HuH-7.5 (cell line): ENCODE measurements at regions not wholly inside any gene's neighbourhood (a gene's known extent, or its start where the extent isn't known, plus 50 kb on each side); places are given as distances from the start of the nearest gene placed in this dataset.

Experiments
- DNase-seq: peaks from one replicate; pipeline ENCODE4 v3.0.0; 2011; ENCODE audit warnings: low spot score

DNA sequence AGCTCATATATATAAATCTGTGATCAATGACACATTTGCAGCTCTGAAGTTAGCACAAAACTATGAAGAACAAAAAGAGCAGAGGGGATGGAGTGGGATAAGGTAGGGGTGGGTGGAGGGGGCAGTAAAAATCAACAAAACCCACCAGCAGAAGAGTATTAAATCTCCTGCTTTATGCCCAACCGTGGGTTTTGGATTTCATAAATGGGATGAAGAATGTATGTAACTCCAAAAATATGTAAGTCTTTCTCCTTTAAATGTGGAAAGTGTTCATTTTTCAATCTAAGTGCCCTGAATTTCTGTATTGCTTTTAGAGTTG is 480.3 kb upstream of the MARCKS start:
- no peak for DNase-seq

DNA sequence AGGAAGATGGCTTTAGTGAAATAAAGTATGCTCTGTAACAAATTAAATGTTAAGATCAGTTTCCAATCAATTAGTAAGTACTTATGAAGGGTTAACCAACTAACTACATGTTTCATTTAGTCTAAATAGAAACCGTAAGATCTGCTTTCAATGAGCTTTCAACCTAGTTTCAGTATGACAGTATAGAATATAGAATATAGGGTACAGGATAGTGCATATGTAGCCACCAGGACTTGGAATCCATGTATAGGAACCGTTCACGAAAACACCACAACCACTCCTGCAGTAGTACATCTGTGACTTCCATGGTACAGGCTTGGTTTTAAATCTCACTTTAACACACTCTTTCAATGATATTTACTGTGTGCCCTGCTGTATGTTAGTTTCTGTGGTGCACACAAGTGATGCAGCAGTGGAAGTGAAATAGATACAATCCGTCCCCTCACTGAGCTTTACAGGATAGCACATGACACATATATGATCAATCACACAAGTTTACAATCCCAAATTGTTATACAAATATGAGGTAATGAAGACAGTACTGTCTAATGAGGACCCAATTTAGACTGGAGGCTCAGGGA is 479.7 kb upstream of the MARCKS start:
- no peak for DNase-seq

DNA sequence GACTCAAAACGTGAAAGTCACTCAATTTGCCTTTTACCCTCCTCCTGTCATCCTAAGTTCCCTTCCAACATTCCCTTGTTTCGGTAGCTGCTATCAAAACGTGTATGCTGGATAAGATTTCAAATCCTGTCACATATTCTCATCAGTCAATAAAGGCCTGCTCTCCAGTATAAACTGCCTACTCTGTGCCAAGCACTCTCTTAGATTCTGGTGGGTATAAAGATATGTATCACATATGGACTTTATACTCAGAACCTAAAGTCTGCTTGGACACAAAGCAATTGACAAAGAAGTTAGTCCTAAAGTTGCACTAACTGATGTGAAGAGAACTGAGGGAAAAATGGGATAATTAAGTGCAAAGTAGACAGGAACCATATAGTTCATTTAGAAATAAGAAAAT is 476.6 kb upstream of the MARCKS start:
- DNase-seq, result no peak

DNA sequence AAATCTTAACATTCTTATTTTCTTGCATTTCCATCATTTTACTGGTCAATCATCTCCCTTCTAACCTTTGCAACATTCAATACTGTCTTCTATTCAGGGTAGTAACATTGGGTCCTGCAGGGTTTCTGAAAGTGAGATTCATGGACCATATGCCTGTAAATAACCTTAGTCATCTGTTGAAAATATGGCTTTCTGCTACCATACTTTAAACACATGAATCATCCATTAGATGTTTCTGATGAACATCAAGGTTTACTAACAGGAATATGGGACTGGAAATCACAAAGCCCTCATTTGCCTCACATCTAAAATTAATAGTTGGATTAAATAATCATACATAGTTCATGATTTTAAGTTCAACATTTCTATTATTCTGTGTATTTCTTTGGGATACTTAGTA is 475.9 kb upstream of the MARCKS start:
- no peak for DNase-seq

DNA sequence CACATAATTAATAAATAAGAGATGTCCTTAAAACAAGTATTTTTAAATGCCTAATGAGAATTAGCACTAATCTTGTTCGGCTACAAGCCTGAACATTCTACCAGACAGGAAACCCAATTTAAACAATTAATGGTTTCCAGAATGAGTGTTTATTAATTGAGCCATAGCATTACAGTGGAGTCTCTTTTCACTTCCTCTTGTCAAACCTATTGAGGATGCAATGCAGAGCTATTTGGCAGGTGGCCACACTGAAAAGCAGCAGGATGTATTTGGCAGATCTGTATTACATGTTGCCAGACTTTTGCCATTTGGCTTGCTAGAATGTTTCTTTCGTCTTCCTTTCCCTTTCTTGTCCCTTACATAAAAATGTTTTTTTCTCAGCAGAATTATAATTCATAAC is 475.2 kb upstream of the MARCKS start:
- DNase-seq, result no peak

DNA sequence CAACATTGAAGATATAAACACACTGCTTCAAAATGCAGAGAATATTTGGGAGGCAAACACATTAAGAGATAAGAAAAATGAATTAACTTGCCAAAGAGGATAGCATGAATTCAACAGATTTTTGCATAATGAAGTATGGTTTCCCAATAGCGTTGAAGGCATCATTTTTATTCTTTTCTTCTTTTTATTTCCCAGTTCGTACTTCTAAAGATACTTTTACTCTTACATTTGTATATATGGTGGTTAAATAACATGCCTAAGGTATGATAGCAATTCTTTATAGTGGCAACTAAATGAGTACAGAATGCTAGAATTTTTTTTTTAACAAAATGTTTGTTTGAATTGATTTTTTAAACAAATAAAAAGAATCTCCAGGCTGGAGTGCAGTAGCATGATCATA is 473.4 kb upstream of the MARCKS start:
- no peak for DNase-seq

DNA sequence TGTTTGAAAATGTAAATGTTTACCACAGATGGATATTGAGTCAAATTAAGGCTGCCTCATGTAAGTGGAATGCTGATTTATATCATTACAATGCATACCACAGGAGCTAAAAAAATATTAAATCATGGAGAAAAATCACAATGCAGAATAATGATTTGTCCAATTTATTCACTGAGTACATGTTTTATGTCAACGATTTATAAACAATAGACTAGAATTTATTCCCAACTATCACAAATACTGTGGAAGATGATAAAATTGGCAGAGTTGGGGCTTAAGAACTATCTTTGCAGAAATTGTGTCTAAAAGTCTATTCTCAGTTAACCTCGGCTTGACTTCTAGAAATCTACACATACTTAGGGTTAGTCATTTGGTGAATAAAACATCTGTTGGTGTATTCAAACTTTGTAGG is 472.1 kb upstream of the MARCKS start:
- no peak for DNase-seq

DNA sequence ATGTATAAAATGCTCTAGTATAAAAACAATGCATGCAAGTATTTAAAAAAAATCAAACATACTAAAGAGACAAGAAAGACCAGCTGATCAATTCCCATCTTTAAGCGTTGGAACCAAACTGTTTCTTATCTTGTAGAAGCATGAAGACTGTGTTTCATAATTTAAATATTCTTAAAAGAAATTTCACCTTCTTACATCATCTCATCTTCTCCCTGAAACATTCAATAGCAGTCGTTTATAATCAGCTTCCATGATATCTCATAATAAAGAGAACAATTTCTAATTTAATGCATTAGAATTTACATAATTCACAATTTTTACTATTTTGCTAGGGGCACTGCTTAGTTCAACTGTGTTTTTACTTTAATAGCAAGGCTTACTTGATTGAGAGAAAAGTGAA is 468.1 kb upstream of the MARCKS start:
- no peak for DNase-seq

DNA sequence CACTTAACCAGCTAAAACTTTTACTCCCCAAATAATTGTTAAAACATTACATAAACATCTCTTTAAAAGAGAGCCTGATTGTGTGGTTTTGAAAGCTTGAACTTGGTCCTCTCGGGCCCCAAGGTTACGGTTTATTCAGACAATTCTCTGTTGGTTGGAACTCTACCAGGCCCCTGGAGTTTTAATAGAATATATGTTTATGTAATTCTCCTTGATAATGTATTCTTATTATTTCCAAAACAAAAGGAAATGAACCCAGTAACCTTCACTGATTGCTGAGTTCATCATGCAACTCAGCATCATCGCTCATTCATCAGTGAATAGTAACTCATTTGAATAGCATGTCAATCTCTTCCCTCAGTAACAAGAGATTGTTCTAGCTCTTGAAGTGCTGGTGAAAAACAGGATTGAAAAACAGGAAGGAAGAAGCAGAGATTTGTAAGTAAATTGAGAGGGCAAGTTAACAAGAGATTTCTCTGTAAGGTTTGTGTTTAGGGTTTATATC is 464.5 kb upstream of the MARCKS start:
- DNase-seq, result no peak

DNA sequence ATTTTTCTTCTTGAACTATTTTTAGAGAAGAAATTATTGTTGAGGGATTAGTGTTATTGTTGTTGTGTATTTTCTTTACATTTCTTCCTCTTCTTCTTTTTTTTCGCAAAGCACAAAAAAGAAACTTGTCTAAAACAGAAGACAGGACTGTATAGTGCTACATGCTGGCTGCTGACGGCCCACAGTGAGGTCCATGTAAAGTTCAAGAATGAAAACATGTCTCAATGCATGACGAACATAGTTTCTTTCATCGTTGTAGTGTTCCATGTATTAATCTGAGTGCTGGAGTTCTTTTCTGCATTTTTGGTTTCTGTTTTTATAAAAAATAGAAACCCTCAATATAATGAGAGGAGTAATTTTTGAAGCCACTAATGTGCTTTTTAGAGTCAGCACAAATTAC is 462.9 kb upstream of the MARCKS start:
- DNase-seq, result no peak

DNA sequence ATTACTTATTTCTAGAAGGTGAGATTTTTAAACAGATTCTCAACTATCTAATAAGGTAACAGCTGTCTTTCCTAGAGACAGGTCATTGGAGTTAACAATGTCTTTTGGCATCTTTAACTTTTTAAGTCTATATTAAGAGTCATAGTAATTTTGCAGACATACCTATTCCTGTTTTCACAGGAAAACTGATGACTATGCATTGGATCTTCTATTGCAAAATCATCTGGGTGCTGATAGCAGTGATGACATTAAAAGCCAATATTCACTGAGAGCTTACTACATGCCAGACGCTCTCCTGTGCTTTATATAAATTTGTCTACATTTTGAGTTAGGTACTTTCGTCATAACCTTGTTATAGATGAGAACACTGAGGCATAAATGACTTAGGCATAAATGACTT is 462.4 kb upstream of the MARCKS start:
- DNase-seq, result no peak

DNA sequence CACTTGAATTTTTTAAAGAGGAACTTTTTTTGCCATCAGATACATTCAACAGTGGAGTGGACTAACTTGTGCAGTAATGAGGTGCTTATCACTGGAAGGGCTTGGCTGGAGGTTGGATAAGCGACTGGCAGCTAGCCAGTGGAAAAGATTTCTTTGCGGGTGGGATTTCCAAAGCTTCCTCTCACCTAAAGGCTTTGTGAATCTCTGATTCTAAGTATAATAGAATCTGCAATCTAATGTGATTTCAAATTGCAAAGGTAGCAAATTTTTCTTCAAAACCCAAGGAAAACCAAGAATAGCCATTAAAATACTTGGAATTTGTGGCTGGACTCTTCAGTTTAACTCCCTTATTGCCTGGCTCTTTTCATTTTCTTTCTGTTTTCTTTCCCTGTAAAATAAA is 460.4 kb upstream of the MARCKS start:
- no peak for DNase-seq

DNA sequence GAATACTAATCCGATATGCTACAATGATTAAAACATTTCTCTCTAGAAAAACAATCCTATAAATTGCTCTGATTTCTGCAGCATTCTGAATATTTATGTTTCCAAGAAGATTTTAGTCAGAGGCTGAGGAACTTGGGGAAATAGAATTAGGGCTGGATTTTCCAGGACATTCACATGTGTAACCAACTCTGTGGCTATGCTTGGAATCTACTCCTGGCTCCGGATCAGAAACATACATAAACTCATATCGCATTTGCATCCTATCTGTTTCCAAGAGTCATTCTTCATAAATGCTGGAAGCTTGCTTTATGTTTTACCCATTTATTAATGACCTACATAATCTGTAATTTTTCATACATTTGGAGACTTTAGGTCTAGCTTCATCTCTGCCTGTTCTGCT is 459.9 kb upstream of the MARCKS start:
- DNase-seq, result no peak

DNA sequence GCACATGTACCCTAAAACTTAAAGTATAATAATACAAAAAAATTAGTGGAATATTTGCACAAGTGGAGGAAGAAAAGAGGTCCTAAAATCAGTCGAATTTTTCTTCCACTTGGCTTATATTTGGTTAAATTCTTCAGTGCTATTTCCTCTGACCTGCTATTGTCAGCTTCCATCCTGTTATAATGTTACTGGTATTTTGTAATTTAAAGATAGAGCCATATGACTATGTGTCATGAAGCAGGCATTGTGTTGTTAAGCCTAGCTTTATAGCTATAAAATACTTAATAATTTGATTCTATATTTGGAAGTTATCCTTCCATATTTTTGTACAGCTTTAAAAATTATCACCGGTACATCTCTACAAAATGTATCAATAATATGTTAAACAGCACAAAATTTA is 455.9 kb upstream of the MARCKS start:
- DNase-seq, result no peak

DNA sequence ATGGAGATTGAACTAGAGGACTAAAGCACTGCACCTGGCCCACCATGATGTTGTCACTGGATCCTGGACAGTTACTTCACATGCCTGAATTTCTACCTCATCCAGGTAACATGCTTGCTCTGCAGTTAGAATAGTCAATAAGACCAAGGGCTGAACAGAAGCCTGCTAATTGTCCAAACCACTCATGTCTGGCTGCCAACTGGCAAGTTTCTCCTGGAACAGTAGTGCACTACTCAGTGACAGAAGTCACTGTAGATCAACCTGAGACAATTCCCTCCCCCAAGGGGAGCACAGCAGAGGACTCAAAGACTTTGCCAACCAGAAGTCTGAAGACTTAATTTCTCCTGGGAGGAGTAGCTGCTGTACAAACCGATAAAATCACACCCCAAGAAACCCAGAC is 454.6 kb upstream of the MARCKS start:
- no peak for DNase-seq

DNA sequence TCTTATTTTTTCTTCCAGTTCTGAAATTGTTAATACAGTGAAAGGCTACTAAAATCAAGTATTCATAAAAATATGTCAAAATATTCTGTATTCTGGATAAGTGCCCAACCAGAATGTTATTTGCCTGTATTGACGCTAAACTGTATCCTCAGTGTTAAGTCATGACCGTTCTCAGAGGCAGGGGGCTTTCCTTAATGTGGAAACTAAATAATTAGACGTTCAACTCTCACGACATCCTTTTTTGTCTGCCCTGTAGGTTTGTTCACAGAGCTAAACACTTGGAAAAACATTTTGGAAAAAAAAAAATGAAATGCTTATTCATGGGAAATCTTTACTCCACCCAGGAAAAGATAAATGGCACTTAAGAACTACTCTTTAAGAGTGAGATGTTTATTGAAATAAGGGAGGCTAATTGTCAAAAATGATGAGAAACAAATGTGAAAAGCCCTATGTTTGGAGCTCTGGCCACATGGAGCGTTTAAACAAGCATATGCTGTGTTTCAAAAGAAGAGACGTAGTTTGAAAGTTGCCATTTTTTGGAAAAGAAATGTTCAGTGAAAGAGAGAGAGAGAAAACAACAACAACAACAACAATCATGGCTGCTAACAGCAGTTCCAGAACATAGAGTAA is 453.1 kb upstream of the MARCKS start:
- DNase-seq, result no peak

DNA sequence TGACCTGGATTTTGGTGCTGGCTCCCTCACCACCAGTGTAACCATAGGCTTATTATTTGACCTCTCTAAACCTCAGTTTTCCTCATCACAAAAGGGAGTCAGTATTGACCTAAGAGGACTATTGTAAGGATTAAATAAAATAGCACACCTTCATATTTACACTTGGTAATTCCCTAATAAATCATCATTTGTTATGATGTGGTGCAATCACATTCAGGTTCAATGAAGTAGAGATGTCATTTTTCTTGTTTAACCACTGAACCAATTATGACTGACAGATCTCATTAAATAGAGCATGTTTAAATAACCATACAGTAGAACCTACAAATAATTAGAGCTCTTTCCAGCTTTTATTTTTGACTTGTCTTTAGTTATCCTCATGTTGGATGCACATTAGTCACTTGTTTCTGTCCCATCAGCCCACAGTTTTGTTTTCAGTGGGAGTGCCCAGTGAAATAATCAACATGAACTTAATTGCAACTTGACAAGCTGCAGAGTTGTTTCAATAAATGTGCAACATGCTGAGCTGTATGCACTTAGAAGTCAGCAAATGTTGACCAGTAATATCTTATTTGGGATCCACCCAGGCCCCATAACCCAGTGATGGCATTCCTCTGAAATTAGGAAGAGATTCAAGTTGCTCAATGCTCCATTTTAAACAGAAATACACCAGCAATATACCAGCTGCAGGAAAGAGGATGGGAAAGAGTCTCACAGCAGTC is 451.7 kb upstream of the MARCKS start:
- DNase-seq, result no peak

DNA sequence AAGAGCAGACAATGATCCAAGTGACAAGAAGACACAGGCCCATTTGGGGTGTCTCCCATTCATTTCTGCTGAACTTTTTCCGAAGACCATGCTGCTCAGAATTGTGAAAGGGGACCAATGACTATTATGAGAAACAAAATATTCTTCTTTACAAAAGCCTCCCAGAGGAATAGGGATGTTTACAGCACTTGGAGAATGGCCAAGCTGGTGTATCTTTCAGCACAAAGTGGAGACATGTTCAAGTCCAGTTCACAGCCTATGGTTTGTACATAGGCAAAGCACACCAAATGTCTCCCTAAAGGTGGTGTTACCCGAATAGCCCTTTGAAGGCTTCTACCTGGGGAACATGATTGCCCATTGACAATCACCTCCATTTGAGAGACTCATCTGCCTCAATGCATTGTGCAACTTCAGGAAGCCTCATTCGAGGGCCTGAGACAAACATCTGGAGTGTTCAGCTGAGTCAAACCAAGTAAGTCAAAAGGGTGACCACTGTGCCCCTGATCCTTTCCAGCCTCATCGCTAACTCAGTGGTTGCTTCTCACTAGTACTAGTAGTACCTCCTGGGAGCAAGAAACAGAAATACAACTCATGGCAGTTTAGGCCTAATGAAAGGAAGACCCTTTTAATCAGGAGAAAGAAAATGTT is 451.0 kb upstream of the MARCKS start:
- DNase-seq, result no peak

DNA sequence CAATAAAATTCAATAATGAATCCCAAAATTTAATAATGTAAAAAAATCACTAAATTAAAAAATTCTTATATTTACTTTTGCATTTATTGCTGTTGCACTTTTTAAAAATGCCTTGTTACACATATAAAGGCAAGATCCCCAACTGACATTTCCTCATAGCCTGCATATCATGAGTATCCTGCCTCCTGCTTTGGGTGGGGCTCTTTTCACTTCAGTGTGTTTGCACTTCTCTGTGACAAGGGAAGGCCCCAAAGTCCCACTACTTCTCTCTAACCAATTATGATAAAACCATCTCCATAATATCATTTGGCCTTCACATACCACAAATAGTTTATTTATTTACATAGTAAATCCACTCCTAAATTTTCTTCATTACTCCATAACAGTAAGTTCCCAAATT is 446.1 kb upstream of the MARCKS start:
- DNase-seq, result no peak

DNA sequence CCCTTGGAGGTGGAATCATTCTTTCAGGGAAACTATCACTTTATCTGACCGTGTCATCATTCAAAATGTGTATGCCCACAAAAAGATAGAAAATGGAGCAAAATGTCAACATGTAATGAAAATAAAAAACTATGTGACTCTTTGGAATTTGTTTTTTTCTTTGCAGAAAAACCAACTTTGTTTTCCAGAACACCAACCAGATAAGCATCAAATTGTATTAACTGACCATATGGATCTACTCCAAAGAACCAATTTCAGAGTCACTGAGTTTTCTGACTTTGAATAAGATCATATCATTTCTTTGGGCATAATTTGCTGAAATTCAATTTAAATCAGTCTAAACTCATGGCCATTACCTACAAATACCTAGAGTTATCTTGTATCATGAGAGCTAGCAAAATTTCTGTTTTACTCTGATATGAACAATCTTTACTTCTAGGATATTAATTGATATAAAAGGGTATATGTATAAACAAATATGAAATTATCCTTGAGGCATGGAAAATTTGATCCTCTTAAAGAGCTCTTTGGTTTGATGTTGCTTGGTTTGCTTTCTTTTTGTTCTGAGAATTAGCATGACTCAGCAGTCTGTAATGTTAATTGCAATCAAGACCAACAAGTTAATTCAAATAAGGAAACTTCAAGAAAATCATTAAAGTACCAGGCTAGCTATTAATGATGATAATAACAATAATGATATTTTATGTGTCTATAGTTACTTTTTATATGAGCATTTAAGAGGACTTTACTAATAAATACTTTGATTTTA is 444.4 kb upstream of the MARCKS start:
- DNase-seq, result no peak

DNA sequence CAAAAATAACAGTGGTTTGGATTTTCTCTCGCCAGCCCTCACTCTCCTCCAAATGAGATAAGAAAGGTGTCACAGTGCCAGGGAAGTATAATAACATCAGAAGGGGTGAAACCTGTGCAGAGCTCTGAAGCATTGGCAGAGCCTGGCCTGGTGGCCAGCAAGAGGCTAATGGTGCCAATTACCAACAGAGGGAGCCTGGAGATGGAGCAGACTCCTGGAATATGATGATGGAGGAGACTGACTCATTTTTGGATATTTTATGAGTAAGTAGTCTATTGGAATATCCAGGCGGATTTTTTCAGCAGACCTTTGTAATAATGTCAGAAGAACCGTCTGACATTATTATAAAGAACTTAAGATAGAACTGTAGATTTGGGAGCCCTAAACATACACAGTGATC is 442.6 kb upstream of the MARCKS start:
- DNase-seq, result no peak

DNA sequence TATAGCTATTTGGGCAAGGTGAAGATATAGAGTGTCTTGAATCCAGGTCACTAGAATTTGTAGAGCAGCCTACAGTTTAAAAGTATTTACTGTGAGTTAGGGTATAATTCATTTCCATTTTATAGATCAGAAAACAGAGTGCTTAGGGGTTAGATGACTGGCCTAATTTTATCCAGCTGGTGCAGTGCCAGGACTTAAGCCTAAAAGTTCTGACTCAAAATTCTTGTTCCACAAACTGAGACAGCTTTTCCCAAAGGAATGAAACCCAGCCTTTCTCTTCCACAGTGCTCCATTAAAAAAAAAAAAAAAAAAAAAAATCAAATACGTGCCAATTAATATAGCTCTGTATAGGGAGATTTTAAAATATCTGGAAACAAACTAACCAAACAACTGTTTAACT is 441.0 kb upstream of the MARCKS start:
- DNase-seq, result no peak

DNA sequence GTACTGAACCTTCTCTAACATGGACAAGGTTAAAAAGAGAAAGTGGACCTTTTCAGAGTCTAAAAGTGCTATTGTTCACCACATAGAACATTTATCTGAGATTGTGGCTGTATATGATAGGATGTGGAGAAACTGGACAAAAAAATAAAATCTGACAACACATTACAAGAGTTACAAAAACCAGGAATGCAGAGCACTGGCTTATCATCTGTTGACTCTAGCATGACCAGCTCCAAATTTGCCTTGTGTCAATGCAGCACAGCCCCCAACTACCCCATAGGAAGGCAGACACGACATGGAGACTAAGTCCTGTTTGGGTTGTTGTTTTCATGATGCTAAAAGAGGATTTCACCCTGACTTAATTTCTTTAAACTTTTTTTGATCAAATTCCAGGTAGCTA is 436.9 kb upstream of the MARCKS start:
- DNase-seq, result no peak
